ENCODE measurements at regions not wholly inside any gene's neighbourhood (a gene's known extent, or its start where the extent isn't known, plus 50 kb on each side); places are given as distances from the start of the nearest gene placed in this dataset.
"Not testable (repeated sequence)": the region's sequence is repeated elsewhere in the genome, so short reads cannot be mapped to it uniquely, and the experiment has no call there.

- Histone ChIP-seq H3K9ac (no peak overlapping the region), H3K36me3 (ENCODE audit: insufficient read depth) (no peaks in the 10 kb centered on the region), H3K27me3 (ENCODE audit: insufficient read depth, low read depth) (no peaks in the 10 kb centered on the region), H3K4me1 (ENCODE audit: low read depth, poor library complexity, severe bottlenecking) (no peaks in the 10 kb centered on the region), H3K79me2 (ENCODE audit: insufficient read depth, low read depth) (no peaks in the 10 kb centered on the region), H2AFZ (ENCODE audit: low read depth) (no peak overlapping the region), H3K4me3 (IDR thresholded peaks at IDR 0.05; ENCODE audit: insufficient read depth, low read depth, low read length) (no peak overlapping the region), H4K20me1 (ENCODE audit: insufficient read depth) (no peaks in the 10 kb centered on the region), H3K27ac (no peak overlapping the region), H3K4me2 (no peak overlapping the region)
- no peak for TF ChIP-seq CTCF (conservative IDR thresholded peaks at IDR 0.05; ENCODE audit: low read depth, low read length)
These were observed 93.3 kb upstream of the SLC7A14 start for GRCh38 chr3:170679190-170679589.

GRCh38 chr3:170670504-170670903 is 84.6 kb upstream of the SLC7A14 start:
- Histone ChIP-seq H3K4me1 (ENCODE audit: low read depth, poor library complexity, severe bottlenecking) (no peaks in the 10 kb centered on the region), H2AFZ (ENCODE audit: low read depth) (no peak overlapping the region), H3K27ac (no peak overlapping the region), H3K4me2 (no peak overlapping the region), H3K27me3 (ENCODE audit: insufficient read depth, low read depth) (no peaks in the 10 kb centered on the region), H3K4me3 (IDR thresholded peaks at IDR 0.05; ENCODE audit: insufficient read depth, low read depth, low read length) (no peak overlapping the region), H3K9ac (no peak overlapping the region), H4K20me1 (ENCODE audit: insufficient read depth) (no peaks in the 10 kb centered on the region), H3K36me3 (ENCODE audit: insufficient read depth) (no peaks in the 10 kb centered on the region), H3K79me2 (ENCODE audit: insufficient read depth, low read depth) (no peaks in the 10 kb centered on the region)
- TF ChIP-seq CTCF (conservative IDR thresholded peaks at IDR 0.05; ENCODE audit: low read depth, low read length) = no peak

- not testable (repeated sequence) for H3K4me3 ChIP-seq (IDR thresholded peaks at IDR 0.05; ENCODE audit: insufficient read depth, low read depth, low read length); H3K27ac ChIP-seq; H3K4me1 ChIP-seq (ENCODE audit: low read depth, poor library complexity, severe bottlenecking); H2AFZ ChIP-seq (ENCODE audit: low read depth); H3K4me2 ChIP-seq; H4K20me1 ChIP-seq (ENCODE audit: insufficient read depth); H3K36me3 ChIP-seq (ENCODE audit: insufficient read depth); H3K9ac ChIP-seq; H3K79me2 ChIP-seq (ENCODE audit: insufficient read depth, low read depth); H3K27me3 ChIP-seq (ENCODE audit: insufficient read depth, low read depth)
These were observed 77.1 kb upstream of the SLC7A14 start for GRCh38 chr3:170662986-170663385.

GRCh38 chr3:170660139-170660538 is 74.3 kb upstream of the SLC7A14 start:
- no peak overlapping the region for H3K9ac ChIP-seq
- H3K27me3 ChIP-seq (ENCODE audit: insufficient read depth, low read depth) = no peaks in the 10 kb centered on the region
- no peaks in the 10 kb centered on the region for H4K20me1 ChIP-seq (ENCODE audit: insufficient read depth)
- no peak overlapping the region for H3K4me2 ChIP-seq
- no peaks in the 10 kb centered on the region for H3K36me3 ChIP-seq (ENCODE audit: insufficient read depth)
- H2AFZ ChIP-seq (ENCODE audit: low read depth) = no peak overlapping the region
- TF ChIP-seq CTCF (conservative IDR thresholded peaks at IDR 0.05; ENCODE audit: low read depth, low read length) = no peak
- H3K27ac ChIP-seq = no peak overlapping the region
- H3K4me1 ChIP-seq (ENCODE audit: low read depth, poor library complexity, severe bottlenecking) = peaks cover 5% of the 10 kb centered on the region
- no peak overlapping the region for H3K4me3 ChIP-seq (IDR thresholded peaks at IDR 0.05; ENCODE audit: insufficient read depth, low read depth, low read length)
- H3K79me2 ChIP-seq (ENCODE audit: insufficient read depth, low read depth) = no peaks in the 10 kb centered on the region

GRCh38 chr3:170657312-170657711 is 71.4 kb upstream of the SLC7A14 start:
- Histone ChIP-seq H3K4me1 (ENCODE audit: low read depth, poor library complexity, severe bottlenecking) (peaks cover 5% of the 10 kb centered on the region), H3K36me3 (ENCODE audit: insufficient read depth) (no peaks in the 10 kb centered on the region), H3K4me2 (no peak overlapping the region), H4K20me1 (ENCODE audit: insufficient read depth) (no peaks in the 10 kb centered on the region), H3K9ac (no peak overlapping the region), H3K27ac (no peak overlapping the region), H3K27me3 (ENCODE audit: insufficient read depth, low read depth) (no peaks in the 10 kb centered on the region), H2AFZ (ENCODE audit: low read depth) (no peak overlapping the region), H3K79me2 (ENCODE audit: insufficient read depth, low read depth) (no peaks in the 10 kb centered on the region), H3K4me3 (IDR thresholded peaks at IDR 0.05; ENCODE audit: insufficient read depth, low read depth, low read length) (no peak overlapping the region)
- no peak for TF ChIP-seq CTCF (conservative IDR thresholded peaks at IDR 0.05; ENCODE audit: low read depth, low read length)
